GM21723 (cell line): ENCODE measurements at regions not wholly inside any gene's neighbourhood (a gene's known extent, or its start where the extent isn't known, plus 50 kb on each side); places are given as distances from the start of the nearest gene placed in this dataset.
A peak's percentile ranks its signal among the peaks of the same experiment; 100 is the strongest.

Experiments
- ATAC-seq: cut with Tn5 transposase; IDR thresholded peaks from one replicate; pipeline ENCODE4 v1.9.1; 2021; ENCODE audit warnings: mild to moderate bottlenecking, moderate library complexity; ENCODE audit not compliant: unreplicated experiment

DNA sequence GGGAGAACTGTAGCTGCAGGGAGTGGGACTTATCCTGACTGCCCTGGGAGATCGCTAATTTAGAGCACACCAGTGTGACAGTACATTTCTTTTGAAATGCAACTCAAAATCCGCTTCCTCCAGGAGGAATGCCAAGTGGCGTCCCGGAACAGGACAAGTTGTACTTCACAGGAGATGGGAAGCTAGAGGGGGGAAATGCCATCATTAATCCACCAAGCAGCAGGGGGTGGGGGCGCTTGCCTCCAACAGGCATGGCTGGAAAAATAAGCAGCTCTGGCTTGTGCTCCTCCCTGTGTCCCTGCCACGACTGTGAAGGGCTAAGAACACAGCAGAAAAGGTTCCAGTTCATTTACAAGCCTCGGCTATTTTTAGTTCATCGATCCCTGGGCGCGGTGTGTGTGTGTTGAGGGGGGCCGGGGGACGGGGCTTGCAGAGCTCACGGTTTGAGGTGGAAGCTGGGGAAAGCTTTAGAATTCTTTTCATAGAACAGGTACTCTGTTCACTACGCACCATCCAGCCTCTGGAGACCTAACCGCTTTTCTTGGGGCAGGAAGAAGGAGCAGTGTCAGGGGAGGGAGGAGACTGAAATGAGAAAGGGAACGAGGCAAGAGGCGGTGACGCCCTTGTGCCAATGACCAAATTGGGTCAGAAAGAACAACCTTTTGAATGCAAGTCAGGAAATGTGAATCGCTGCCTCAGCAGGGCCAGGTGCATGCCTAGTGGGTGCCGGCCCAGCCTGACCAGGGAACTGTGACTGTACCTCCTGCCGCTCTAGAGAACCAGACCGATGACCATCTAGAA, 51.8 kb upstream of the DGKG start:
- ATAC-seq = peak; percentile 73

DNA sequence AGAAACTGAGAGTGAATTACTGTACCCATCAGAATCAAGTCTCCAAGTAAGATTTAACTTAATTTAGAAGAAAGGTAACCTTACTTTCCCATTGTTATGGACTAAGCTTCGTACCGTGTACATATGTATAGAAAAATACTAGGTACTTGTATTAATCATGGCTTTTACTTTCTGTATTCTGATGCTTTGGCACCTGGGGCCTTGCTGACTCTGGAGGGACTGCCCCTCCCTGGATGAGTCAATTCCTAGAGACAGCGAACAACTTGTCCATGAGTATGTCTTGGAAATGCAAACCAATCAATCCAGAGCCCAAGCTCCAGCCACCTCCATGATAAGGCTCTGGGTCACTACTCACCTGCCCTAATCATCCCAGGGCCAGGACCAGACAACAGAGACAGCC, 50.0 kb upstream of the DGKG start:
- peak; percentile 57 for ATAC-seq
